HEK293T (cell line): ENCODE measurements at regions not wholly inside any gene's neighbourhood (a gene's known extent, or its start where the extent isn't known, plus 50 kb on each side); places are given as distances from the start of the nearest gene placed in this dataset.

Source experiments
- SUZ12 ChIP-seq: fragments of 450-650 bp; IDR thresholded peaks from 2 replicates; pipeline ENCODE4 v1.6.1; 2016; ENCODE audit warnings: mild to moderate bottlenecking
- TARDBP ChIP-seq: fragments of 450-650 bp; IDR thresholded peaks from 2 replicates; pipeline ENCODE4 v1.6.1; 2016

DNA sequence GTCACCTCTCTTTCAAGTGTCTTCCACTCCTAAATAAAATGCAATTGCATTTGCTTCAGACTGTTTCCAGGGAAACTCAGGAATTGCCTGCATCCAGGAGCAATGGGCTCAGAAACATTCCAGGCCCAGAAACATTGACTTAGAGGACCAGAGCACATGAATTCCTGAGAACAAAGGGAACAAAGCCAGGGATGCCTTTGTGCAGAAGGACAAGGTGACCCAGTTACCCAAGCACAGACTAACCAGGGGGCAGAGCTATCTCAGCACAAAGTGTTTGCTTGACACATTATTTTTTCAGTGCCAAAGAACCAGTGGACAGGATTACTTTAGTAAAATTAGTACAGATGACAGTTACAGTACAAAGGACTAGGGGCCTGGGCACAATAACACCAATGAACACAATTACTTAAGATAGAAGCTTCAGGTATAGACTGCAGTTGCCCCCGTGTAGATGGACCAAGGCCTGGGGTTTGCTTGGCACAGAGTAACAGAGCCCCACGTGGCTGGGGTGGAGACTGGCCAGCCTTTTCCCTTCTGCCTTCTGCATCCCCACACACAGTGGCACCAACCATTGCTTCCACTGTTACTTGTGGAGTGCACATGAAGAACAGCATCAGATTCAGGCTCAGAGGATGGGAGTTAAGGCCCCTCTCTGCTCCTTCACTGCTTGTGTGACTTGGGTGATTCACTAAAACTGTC lies 500.8 kb downstream of the INSC start:
- TF ChIP-seq TARDBP (no peak), SUZ12 (no peak)
